H1 (cell line): ENCODE measurements at regions not wholly inside any gene's neighbourhood (a gene's known extent, or its start where the extent isn't known, plus 50 kb on each side); places are given as distances from the start of the nearest gene placed in this dataset.

Experiments used
- CTCF ChIA-PET: fragments of 300-600 bp; sonication (Branson Sonifier 250); formaldehyde crosslinking; loops from one replicate; lab custom pipeline; 2021; ENCODE audit not compliant: partially characterized antibody; lab: Charles Lee
- POLR2A ChIA-PET: fragments of 300-600 bp; sonication (Branson Sonifier 250); formaldehyde crosslinking; loops from one replicate; lab custom pipeline; 2021; ENCODE audit warnings: inconsistent platforms; ENCODE audit not compliant: partially characterized antibody; lab: Charles Lee
- DNase-seq, 2 experiments: peaks; one replicate each; pipeline versions ENCODE4 v3.0.0 to v3.0.0-alpha.2; 2010 to 2022; ENCODE audit warnings: low spot score in 2 of 2, low read depth in 1 of 2, mixed read lengths in 1 of 2
- FAIRE-seq: peaks from 2 replicates; lab custom pipeline; 2011; peaks lifted over from hg19 to GRCh38; lab: Jason Lieb, UNC
- H2AFZ ChIP-seq: 2 replicates; pipeline ENCODE4 v1.8.1; 2012; ENCODE audit warnings: low read length, inconsistent platforms
- H2AK5ac ChIP-seq: 2 replicates; pipeline ENCODE4 v1.6.1; 2013; ENCODE audit warnings: low read depth, low read length
- H2BK120ac ChIP-seq: replicated peaks from 2 replicates; pipeline ENCODE3; 2013; ENCODE audit warnings: low read depth, low read length, inconsistent platforms
- H2BK12ac ChIP-seq: 2 replicates; pipeline ENCODE4 v1.6.1; 2013; ENCODE audit warnings: low read depth, low read length
- H2BK15ac ChIP-seq: 2 replicates; pipeline ENCODE4 v1.6.1; 2013; ENCODE audit warnings: low read length
- H2BK20ac ChIP-seq: 2 replicates; pipeline ENCODE4 v1.6.1; 2013; ENCODE audit warnings: low read length
- H2BK5ac ChIP-seq: 2 replicates; pipeline ENCODE4 v1.6.1; 2013; ENCODE audit warnings: low read depth, low read length
- H3K14ac ChIP-seq: 2 replicates; pipeline ENCODE4 v1.6.1; 2013; ENCODE audit warnings: inconsistent platforms; ENCODE audit not compliant: insufficient read length
- H3K18ac ChIP-seq: 2 replicates; pipeline ENCODE4 v1.6.1; 2013; ENCODE audit warnings: low read length; ENCODE audit errors: extremely low read depth
- H3K23ac ChIP-seq: 2 replicates; pipeline ENCODE4 v1.6.1; 2013; ENCODE audit warnings: inconsistent platforms; ENCODE audit not compliant: insufficient read length
- H3K23me2 ChIP-seq: 2 replicates; pipeline ENCODE4 v1.6.1; 2013; ENCODE audit warnings: low read depth, low read length
- H3K27ac ChIP-seq: 2 replicates; pipeline ENCODE4 v1.6.1; 2011; ENCODE audit warnings: low read depth, low read length, inconsistent platforms
- H3K27me3 ChIP-seq, 4 experiments: replicated peaks in 1 of 4; 1 replicate in 1 of 4; 2 replicates in 3 of 4; pipeline versions ENCODE4 v1.6.1 to v1.8.1; 2011 to 2013; ENCODE audit warnings: low read length in 3 of 4, mild to moderate bottlenecking in 3 of 4, inconsistent platforms in 2 of 4, mixed read lengths in 2 of 4, moderate library complexity in 1 of 4; ENCODE audit not compliant: control insufficient read depth in 3 of 4, insufficient read depth in 3 of 4; ENCODE audit errors: extremely low read depth in 1 of 4
- H3K36me3 ChIP-seq, 4 experiments: 2 replicates each; pipeline versions ENCODE4 v1.6.1 to v1.8.1; 2011 to 2013; ENCODE audit warnings: mild to moderate bottlenecking in 4 of 4, low read length in 3 of 4, moderate library complexity in 2 of 4, control low read depth in 1 of 4, inconsistent platforms in 1 of 4; ENCODE audit not compliant: insufficient read depth in 4 of 4, control insufficient read depth in 2 of 4
- H3K4ac ChIP-seq: replicated peaks from 2 replicates; pipeline ENCODE3; 2013; ENCODE audit warnings: low read length, low read depth, mixed read lengths, inconsistent platforms; ENCODE audit not compliant: insufficient read length
- H3K4me1 ChIP-seq, 4 experiments: replicated peaks in 1 of 4; 1 replicate in 1 of 4; 2 replicates in 3 of 4; pipeline versions ENCODE4 v1.6.1 to v1.8.1; 2011 to 2013; ENCODE audit warnings: low read length in 3 of 4, inconsistent platforms in 2 of 4, mixed read lengths in 1 of 4; ENCODE audit not compliant: insufficient read depth in 4 of 4, control insufficient read depth in 3 of 4
- H3K4me2 ChIP-seq, 2 experiments: 2 replicates each; pipeline versions ENCODE4 v1.6.1 to v1.8.1; 2011 to 2013; ENCODE audit warnings: low read depth in 2 of 2, low read length in 2 of 2, control low read depth in 1 of 2, inconsistent platforms in 1 of 2, mild to moderate bottlenecking in 1 of 2; ENCODE audit not compliant: insufficient read depth in 1 of 2
- H3K4me3 ChIP-seq, 4 experiments: fragments of 200-600, 300-600 bp in 1 of 4; sonication (generic), shearing (Covaris generic), sonication (Bioruptor Twin) in 1 of 4; 2 replicates each; pipeline versions ENCODE4 v1.5.1 to v1.8.1; 2011 to 2016; ENCODE audit warnings: low read length in 4 of 4, low read depth in 3 of 4, control low read depth in 2 of 4, inconsistent platforms in 2 of 4, mild to moderate bottlenecking in 2 of 4, mixed read lengths in 1 of 4, moderate library complexity in 1 of 4; ENCODE audit not compliant: insufficient read depth in 2 of 4; ENCODE audit errors: extremely low read depth in 1 of 4
- H3K56ac ChIP-seq: replicated peaks from 2 replicates; pipeline ENCODE3; 2013; ENCODE audit warnings: low read depth, mild to moderate bottlenecking, mixed read lengths, low read length, inconsistent platforms; ENCODE audit not compliant: insufficient read length
- H3K79me1 ChIP-seq: 2 replicates; pipeline ENCODE4 v1.6.1; 2013; ENCODE audit warnings: low read depth, low read length, control low read depth
- H3K79me2 ChIP-seq, 2 experiments: 2 replicates each; pipeline versions ENCODE4 v1.6.1 to v1.8.1; 2012 to 2013; ENCODE audit warnings: low read length in 2 of 2, mild to moderate bottlenecking in 2 of 2, inconsistent platforms in 1 of 2; ENCODE audit not compliant: insufficient read depth in 2 of 2, control insufficient read depth in 1 of 2
- H3K9ac ChIP-seq, 4 experiments: replicated peaks in 1 of 4; 1 replicate in 1 of 4; 2 replicates in 3 of 4; pipeline versions ENCODE4 v1.6.1 to v1.8.1; 2011 to 2013; ENCODE audit warnings: low read depth in 3 of 4, low read length in 3 of 4, control low read depth in 2 of 4, mild to moderate bottlenecking in 2 of 4, moderate library complexity in 2 of 4, inconsistent platforms in 1 of 4; ENCODE audit errors: extremely low read depth in 1 of 4
- H3K9me3 ChIP-seq, 2 experiments: 2 replicates each; pipeline versions ENCODE4 v1.6.1 to v1.8.1; 2012 to 2013; ENCODE audit warnings: mild to moderate bottlenecking in 2 of 2, moderate library complexity in 2 of 2, control low read depth in 1 of 2, inconsistent platforms in 1 of 2, low read depth in 1 of 2, low read length in 1 of 2, mixed read lengths in 1 of 2; ENCODE audit not compliant: insufficient read depth in 2 of 2
- H4K20me1 ChIP-seq, 2 experiments: replicated peaks in 1 of 2; 2 replicates each; pipeline versions ENCODE3 to v1.8.1; 2011 to 2013; ENCODE audit warnings: inconsistent platforms in 2 of 2, low read length in 2 of 2, mild to moderate bottlenecking in 1 of 2; ENCODE audit not compliant: insufficient read depth in 2 of 2, control insufficient read depth in 1 of 2
- H4K5ac ChIP-seq: 2 replicates; pipeline ENCODE4 v1.6.1; 2013; ENCODE audit warnings: low read length, low read depth, mixed read lengths, inconsistent platforms; ENCODE audit not compliant: insufficient read length
- H4K8ac ChIP-seq: 2 replicates; pipeline ENCODE4 v1.8.0; 2013; ENCODE audit warnings: mild to moderate bottlenecking, moderate library complexity, low read length, inconsistent platforms; ENCODE audit not compliant: insufficient read depth; ENCODE audit errors: extremely low read depth
- H4K91ac ChIP-seq: replicated peaks from 2 replicates; pipeline ENCODE3; 2013; ENCODE audit warnings: low read length, mixed read lengths, inconsistent platforms; ENCODE audit not compliant: insufficient read length
- BCL11A ChIP-seq, 2 experiments: IDR thresholded peaks; one replicate each; pipeline ENCODE4 v1.6.1; 2011; ENCODE audit warnings: low read depth in 2 of 2, low read length in 2 of 2, mild to moderate bottlenecking in 2 of 2
- CREB1 ChIP-seq: IDR thresholded peaks from 2 replicates; pipeline ENCODE4 v1.6.1; 2012; ENCODE audit warnings: inconsistent platforms
- JUND ChIP-seq: IDR thresholded peaks from 2 replicates; pipeline ENCODE4 v1.6.1; 2011; ENCODE audit warnings: mild to moderate bottlenecking, improper control_type of control experiment, low read length
- MAX ChIP-seq: IDR thresholded peaks from 2 replicates; pipeline ENCODE4 v1.6.1; 2012; ENCODE audit warnings: inconsistent platforms
- POLR2A ChIP-seq, 2 experiments: IDR thresholded peaks; 1 replicate in 1 of 2; 2 replicates in 1 of 2; pipeline ENCODE4 v1.6.1; 2011; ENCODE audit warnings: low read depth in 2 of 2, low read length in 2 of 2, mild to moderate bottlenecking in 2 of 2; ENCODE audit errors: control extremely low read depth in 1 of 2
- POU5F1 ChIP-seq: IDR thresholded peaks from 2 replicates; pipeline ENCODE4 v1.6.1; 2011; ENCODE audit warnings: low read depth, mild to moderate bottlenecking, low read length, moderate library complexity
- RFX5 ChIP-seq: IDR thresholded peaks from 2 replicates; pipeline ENCODE4 v1.6.1; 2011; ENCODE audit warnings: low read depth, low read length, improper control_type of control experiment, borderline replicate concordance
- SIRT6 ChIP-seq: IDR thresholded peaks from one replicate; pipeline ENCODE4 v1.7.1; 2012; ENCODE audit warnings: low read length, inconsistent platforms
- SIX5 ChIP-seq: IDR thresholded peaks from 2 replicates; pipeline ENCODE4 v1.6.1; 2011; ENCODE audit warnings: mild to moderate bottlenecking, low read depth, low read length
- SUZ12 ChIP-seq: fragments of 200-600 bp; sonication (generic); IDR thresholded peaks from 2 replicates; pipeline ENCODE4 v1.6.1; 2012; ENCODE audit warnings: mild to moderate bottlenecking, inconsistent platforms, low read length, moderate library complexity, mixed read lengths
- WGBS, 2 experiments: shearing (Covaris generic) in 1 of 2; methylation state at CpG; one replicate each; pipeline versions ENCODE4 v1.1.6 to v1.1.7; 2013 to 2015; ENCODE audit warnings: low lambda C conversion rate in 2 of 2, mixed read lengths in 2 of 2, inconsistent platforms in 1 of 2, low coverage in 1 of 2, missing lambda C conversion rate in 1 of 2; ENCODE audit not compliant: insufficient replicate concordance in 2 of 2, insufficient coverage in 1 of 2, insufficient read length in 1 of 2; ENCODE audit errors: extremely low coverage in 1 of 2, missing lambda C conversion rate in 1 of 2; 5-methylcytosine and 5-hydroxymethylcytosine counted together

- H3K79me2 ChIP-seq: no peaks in the 10 kb centered on the region
- H4K91ac ChIP-seq: no peak overlapping the region
- H2BK5ac ChIP-seq: no peak overlapping the region
- H4K8ac ChIP-seq: no peak overlapping the region
- no peak overlapping the region for H3K18ac ChIP-seq
- CTCF ChIA-PET: interaction anchor here (0.9 to 3.6 kb wide), 5 partner anchors 9 to 386 kb away, joined by 3 to 27 read pairs (median 3); no protein-coding TSS in a partner anchor
- no peak overlapping the region for H4K5ac ChIP-seq
- H3K27ac ChIP-seq: no peak overlapping the region
- H3K9ac ChIP-seq: no peak overlapping the region
- H3K23ac ChIP-seq: no peak overlapping the region
- no peak for DNase-seq
- no peak overlapping the region for H2BK20ac ChIP-seq
- H4K20me1 ChIP-seq: no peaks in the 10 kb centered on the region
- peaks cover 0 to 3% of the 10 kb centered on the region in 2 experiments; a peak in 1 of 4 replicates for H3K9me3 ChIP-seq
- H2AK5ac ChIP-seq: no peak overlapping the region
- H3K4ac ChIP-seq: no peak overlapping the region
- no peak overlapping the region for H2BK12ac ChIP-seq
- H3K14ac ChIP-seq: no peak overlapping the region
- WGBS, 2 experiments: 94% methylated on average over 2 of the region's 2 CpGs; no CpG with 5 or more reads in 1 of the 2 experiments
- POLR2A ChIA-PET: no interaction called here
- FAIRE-seq: no peak
- H2BK15ac ChIP-seq: no peak overlapping the region
- H3K27me3 ChIP-seq: peaks cover 0 to 2% (median 0%) of the 10 kb centered on the region in 4 experiments; a peak in 1 of 7 replicates
- H3K36me3 ChIP-seq: no peaks in the 10 kb centered on the region
- H3K23me2 ChIP-seq: no peaks in the 10 kb centered on the region
- H3K79me1 ChIP-seq: no peaks in the 10 kb centered on the region
- no peak overlapping the region for H3K56ac ChIP-seq
- no peak overlapping the region for H3K4me2 ChIP-seq
- H3K4me3 ChIP-seq: no peak overlapping the region
- no peak overlapping the region for H2AFZ ChIP-seq
- H3K4me1 ChIP-seq: no peaks in the 10 kb centered on the region
- no peak overlapping the region for H2BK120ac ChIP-seq
- TF ChIP-seq SUZ12: no peak
- no peak for TF ChIP-seq BCL11A (IDR thresholded peaks at IDR 0.05; ENCODE audit: low read depth in 2 of 2, low read length in 2 of 2)
- TF ChIP-seq JUND: no peak
- TF ChIP-seq MAX: no peak
- TF ChIP-seq POLR2A (IDR thresholded peaks at IDR 0.05; ENCODE audit: control extremely low read depth in 1 of 2, low read depth in 2 of 2, low read length in 2 of 2): no peak
- TF ChIP-seq RFX5: no peak
- TF ChIP-seq SIRT6: no peak
- TF ChIP-seq SIX5: no peak
- TF ChIP-seq CREB1: no peak
- TF ChIP-seq POU5F1: no peak
Observed at GRCh38 chr20:20850407-20850806, 138.0 kb upstream of the RALGAPA2 start.
